ENCODE measurements at regions not wholly inside any gene's neighbourhood (a gene's known extent, or its start where the extent isn't known, plus 50 kb on each side); places are given as distances from the start of the nearest gene placed in this dataset.

GRCh38 chr10:1873661-1874315 is 136.5 kb upstream of the ADARB2 start (continued):
- no peak for TF ChIP-seq ZNF518A (tag by site-specific recombination; conservative IDR thresholded peaks at IDR 0.05; ENCODE audit: low read depth)
- TF ChIP-seq ZNF223 (tag by site-specific recombination; IDR thresholded peaks at IDR 0.05) = no peak

- no peaks in the 10 kb centered on the region for H3K36me3 ChIP-seq (ENCODE audit: control insufficient read depth in 2 of 2, insufficient read depth in 1 of 2, low read length in 2 of 2)
- POLR2A ChIA-PET = no interaction called here
- CTCF ChIA-PET = interaction anchor here (0.6 kb wide), 2 partner anchors 477 to 615 kb away, joined by 3 read pairs; no protein-coding TSS in a partner anchor
- TF ChIP-seq ZNF645 (tag by site-specific recombination; IDR thresholded peaks at IDR 0.05) (no peak), ZBTB17 (tag by site-specific recombination; IDR thresholded peaks at IDR 0.05) (no peak), SALL2 (tag by site-specific recombination; IDR thresholded peaks at IDR 0.05; ENCODE audit: borderline replicate concordance) (no peak), ZNF571 (tag by site-specific recombination; IDR thresholded peaks at IDR 0.05) (no peak), ZFP3 (tag by site-specific recombination; IDR thresholded peaks at IDR 0.05; ENCODE audit: low read depth) (no peak), ZNF843 (tag by site-specific recombination; IDR thresholded peaks at IDR 0.05) (no peak), ZNF792 (tag by site-specific recombination; IDR thresholded peaks at IDR 0.05) (no peak), MZF1 (tag by site-specific recombination; IDR thresholded peaks at IDR 0.05; ENCODE audit: borderline replicate concordance) (no peak), ZNF223 (tag by site-specific recombination; IDR thresholded peaks at IDR 0.05) (no peak), ZSCAN4 (tag by site-specific recombination; IDR thresholded peaks at IDR 0.05) (no peak), SP3 (tag by site-specific recombination; IDR thresholded peaks at IDR 0.05) (no peak), ZNF623 (tag by site-specific recombination; IDR thresholded peaks at IDR 0.05) (no peak), ZNF2 (tag by site-specific recombination; IDR thresholded peaks at IDR 0.05) (no peak), ZNF768 (tag by site-specific recombination; IDR thresholded peaks at IDR 0.05) (no peak), ZNF10 (tag by site-specific recombination; IDR thresholded peaks at IDR 0.05) (no peak)
- no peaks in the 10 kb centered on the region for H3K4me1 ChIP-seq (ENCODE audit: control insufficient read depth, insufficient read depth, low read length)
- no peak overlapping the region for H3K27ac ChIP-seq (ENCODE audit: extremely low read depth, low read depth, low read length)
- no peaks in the 10 kb centered on the region for H3K9me3 ChIP-seq (ENCODE audit: control insufficient read depth, insufficient read depth, low read depth, low read length)
- no peak overlapping the region for H3K4me3 ChIP-seq (ENCODE audit: low read depth, low read length)
Measured at GRCh38 chr10:1872151-1872726, 134.9 kb upstream of the ADARB2 start.

- Histone ChIP-seq H3K36me3 (ENCODE audit: control insufficient read depth in 2 of 2, insufficient read depth in 1 of 2, low read length in 2 of 2) (no peaks in the 10 kb centered on the region), H3K4me1 (ENCODE audit: control insufficient read depth, insufficient read depth, low read length) (no peaks in the 10 kb centered on the region), H3K9me3 (ENCODE audit: control insufficient read depth, insufficient read depth, low read depth, low read length) (no peaks in the 10 kb centered on the region), H3K27ac (ENCODE audit: extremely low read depth, low read depth, low read length) (no peak overlapping the region), H3K4me3 (ENCODE audit: low read depth, low read length) (no peak overlapping the region)
- TF ChIP-seq ZNF791 (tag by site-specific recombination; IDR thresholded peaks at IDR 0.05) = no peak
- TF ChIP-seq ZNF747 (tag by site-specific recombination; IDR thresholded peaks at IDR 0.05) = no peak
- no peak for TF ChIP-seq ZNF292 (tag by site-specific recombination; IDR thresholded peaks at IDR 0.05; ENCODE audit: borderline replicate concordance, low read depth)
- no peak for TF ChIP-seq ZNF785 (tag by site-specific recombination; IDR thresholded peaks at IDR 0.05)
- no peak for TF ChIP-seq ZNF10 (tag by site-specific recombination; IDR thresholded peaks at IDR 0.05)
- ChIA-PET POLR2A (no interaction called here), CTCF (no interaction called here)
Measured at GRCh38 chr10:1870491-1870890, 133.2 kb upstream of the ADARB2 start.
